ENCODE measurements at regions not wholly inside any gene's neighbourhood (a gene's known extent, or its start where the extent isn't known, plus 50 kb on each side); places are given as distances from the start of the nearest gene placed in this dataset.

GRCh38 chr3:1600206-1600605 lies 498.5 kb upstream of the CNTN4 start (continued):
- no peak for TF ChIP-seq WHSC1 (IDR thresholded peaks at IDR 0.05; ENCODE audit: low read length)
- TF ChIP-seq MECOM (CRISPR knock-in tag; IDR thresholded peaks at IDR 0.05), result no peak

GRCh38 chr3:1600700-1601418 lies 497.8 kb upstream of the CNTN4 start:
- Histone ChIP-seq H3K79me2 (ENCODE audit: control insufficient read depth, insufficient read depth, low read length) (no peaks in the 10 kb centered on the region), H3K27me3 (ENCODE audit: control insufficient read depth in 2 of 2, insufficient read depth in 2 of 2, low read length in 2 of 2) (no peaks in the 10 kb centered on the region), H3K36me3 (ENCODE audit: control insufficient read depth, insufficient read depth, low read length) (no peaks in the 10 kb centered on the region), H3K27ac (ENCODE audit: extremely low read depth, low read depth, low read length) (no peak overlapping the region), H4K20me1 (replicated peaks; ENCODE audit: control insufficient read depth, insufficient read depth, low read length) (no peaks in the 10 kb centered on the region), H3K9me3 (replicated peaks; ENCODE audit: control insufficient read depth, insufficient read depth, low read depth, low read length) (no peaks in the 10 kb centered on the region), H2AFZ (ENCODE audit: low read depth, low read length) (no peak overlapping the region), H3K4me1 (replicated peaks in 1 of 2; ENCODE audit: control insufficient read depth in 2 of 2, insufficient read depth in 2 of 2, low read length in 2 of 2) (no peaks in the 10 kb centered on the region), H3K9me1 (ENCODE audit: control insufficient read depth, insufficient read depth, low read length) (no peaks in the 10 kb centered on the region), H3K4me3 (no peak overlapping the region), H3K9ac (ENCODE audit: insufficient read depth in 1 of 2, low read depth in 2 of 2, low read length in 2 of 2) (no peak overlapping the region), H3K4me2 (ENCODE audit: insufficient read depth, low read length) (no peak overlapping the region)
- WGBS (ENCODE audit: insufficient coverage, low coverage, missing lambda C conversion rate), result 0% methylated on average over 22 of the region's 22 CpGs
- ChIA-PET POLR2A (no interaction called here), CTCF (ENCODE audit: low intra/inter-chr PET ratio) (no interaction called here)
- ATAC-seq, result no peak
- no peak for TF ChIP-seq FOS (IDR thresholded peaks at IDR 0.05; ENCODE audit: extremely low read depth, insufficient read length)
- TF ChIP-seq ZNF165 (CRISPR knock-in tag; IDR thresholded peaks at IDR 0.05; ENCODE audit: borderline replicate concordance), result no peak
- no peak for TF ChIP-seq CHCHD3 (CRISPR knock-in tag; IDR thresholded peaks at IDR 0.05)
- TF ChIP-seq EZH2 (IDR thresholded peaks at IDR 0.05; ENCODE audit: borderline replicate concordance, low read depth, low read length), result no peak
- no peak for TF ChIP-seq MCM5 (IDR thresholded peaks at IDR 0.05; ENCODE audit: low read depth)
- TF ChIP-seq HBP1 (CRISPR knock-in tag; IDR thresholded peaks at IDR 0.05), result no peak
- no peak for TF ChIP-seq SLC30A9 (CRISPR knock-in tag; IDR thresholded peaks at IDR 0.05)
- TF ChIP-seq MTA3 (IDR thresholded peaks at IDR 0.05; ENCODE audit: borderline replicate concordance), result no peak
- TF ChIP-seq MBD2 (IDR thresholded peaks at IDR 0.05; ENCODE audit: borderline replicate concordance, low read depth), result no peak
- no peak for TF ChIP-seq HOXB6 (CRISPR knock-in tag; IDR thresholded peaks at IDR 0.05; ENCODE audit: borderline replicate concordance)
- no peak for TF ChIP-seq NFXL1 (CRISPR knock-in tag; IDR thresholded peaks at IDR 0.05)
- TF ChIP-seq GATAD2B (IDR thresholded peaks at IDR 0.05; ENCODE audit: borderline replicate concordance), result no peak
- TF ChIP-seq ZNF263 (CRISPR knock-in tag; IDR thresholded peaks at IDR 0.05; ENCODE audit: borderline replicate concordance), result no peak
- TF ChIP-seq AFF1 (IDR thresholded peaks at IDR 0.05; ENCODE audit: low read depth in 1 of 2, partially characterized antibody in 2 of 2), result no peak
- no peak for TF ChIP-seq PRMT5 (CRISPR knock-in tag; IDR thresholded peaks at IDR 0.05)
- TF ChIP-seq POLR2H (tag; IDR thresholded peaks at IDR 0.05; ENCODE audit: low read depth), result no peak
- FAIRE-seq, result no peak
- no TSS peak for BruUV-seq (replicated peaks)
- intact Hi-C loops (cut with micrococcal nuclease), result no loop called here
- DNase-seq (ENCODE audit: extremely low read depth in 1 of 4, low spot score in 3 of 4), result no peak
- in situ Hi-C loops (cut with MboI), result no loop called here
